ENCODE measurements at regions not wholly inside any gene's neighbourhood (a gene's known extent, or its start where the extent isn't known, plus 50 kb on each side); places are given as distances from the start of the nearest gene placed in this dataset.

GRCh38 chr1:185645162-185645640 is 89.0 kb upstream of the HMCN1 start:
- DNase-seq (ENCODE audit: low spot score) (no peak), ATAC-seq (no peak), FAIRE-seq (no peak)
- peak; percentile 6; the same call in 1 of the 2 replicates for TF ChIP-seq CEBPG (CRISPR knock-in tag; IDR thresholded peaks at IDR 0.05)
- TF ChIP-seq PHF8 (CRISPR knock-in tag; IDR thresholded peaks at IDR 0.05), result no peak
- peaks cover 15% of the 10 kb centered on the region for H3K9me3 ChIP-seq (ENCODE audit: low read length)
- peaks cover 46% of the 10 kb centered on the region for H3K4me1 ChIP-seq (ENCODE audit: insufficient read depth, low read length)
- ChIA-PET POLR2A (no interaction called here), CTCF (ENCODE audit: low intra/inter-chr PET ratio, low total read pairs) (no interaction called here)
- no peaks in the 10 kb centered on the region for H3K27me3 ChIP-seq (ENCODE audit: control insufficient read depth in 1 of 2, insufficient read depth in 2 of 2, low read length in 2 of 2)
- in situ Hi-C loops (cut with HindIII; ENCODE audit: extremely low pct_ligation_motif_present, low pct_unique_long_range_greater_than_20kb), result no loop called here
- H3K36me3 ChIP-seq (replicated peaks in 1 of 2; ENCODE audit: control insufficient read depth in 1 of 2, insufficient read depth in 2 of 2, low read length in 2 of 2), result no peaks in the 10 kb centered on the region
- intact Hi-C loops (cut with micrococcal nuclease; ENCODE audit: unreplicated experiment), result no loop called here
- H3K4me3 ChIP-seq (replicated peaks in 1 of 3; ENCODE audit: insufficient read depth in 1 of 3, low read depth in 2 of 3, low read length in 3 of 3), result no peak overlapping the region
- no TSS peak for BruUV-seq (replicated peaks)
- no peak overlapping the region for H3K4me2 ChIP-seq (ENCODE audit: low read depth, low read length)
- WGBS (ENCODE audit: low lambda C conversion rate), result 82% methylated on average over 2 of the region's 2 CpGs
- no peaks in the 10 kb centered on the region for H4K20me1 ChIP-seq (ENCODE audit: insufficient read depth, low read length)
- no peaks in the 10 kb centered on the region for H3K79me2 ChIP-seq (ENCODE audit: insufficient read depth, low read length)
- no peak overlapping the region for H3K9ac ChIP-seq (ENCODE audit: insufficient read depth, low read depth, low read length)
- H3K27ac ChIP-seq (ENCODE audit: extremely low read length, insufficient read depth, low read length), result no peak overlapping the region
- H2AFZ ChIP-seq (ENCODE audit: low read length), result no peak overlapping the region

- no peaks in the 10 kb centered on the region for H3K36me3 ChIP-seq (replicated peaks in 1 of 2; ENCODE audit: control insufficient read depth in 1 of 2, insufficient read depth in 2 of 2, low read length in 2 of 2)
- BruUV-seq (replicated peaks), result no TSS peak
- H3K27ac ChIP-seq (ENCODE audit: extremely low read length, insufficient read depth, low read length), result no peak overlapping the region
- DNase-seq (ENCODE audit: low spot score) (no peak), ATAC-seq (no peak), FAIRE-seq (no peak)
- no peaks in the 10 kb centered on the region for H4K20me1 ChIP-seq (ENCODE audit: insufficient read depth, low read length)
- no peaks in the 10 kb centered on the region for H3K79me2 ChIP-seq (ENCODE audit: insufficient read depth, low read length)
- no peak overlapping the region for H3K9ac ChIP-seq (ENCODE audit: insufficient read depth, low read depth, low read length)
- in situ Hi-C loops (cut with HindIII; ENCODE audit: extremely low pct_ligation_motif_present, low pct_unique_long_range_greater_than_20kb), result no loop called here
- H3K27me3 ChIP-seq (ENCODE audit: control insufficient read depth in 1 of 2, insufficient read depth in 2 of 2, low read length in 2 of 2), result no peaks in the 10 kb centered on the region
- H3K4me1 ChIP-seq (ENCODE audit: insufficient read depth, low read length), result peaks cover 39% of the 10 kb centered on the region
- H3K9me3 ChIP-seq (ENCODE audit: low read length), result peaks cover 14% of the 10 kb centered on the region
- no peak for TF ChIP-seq ZNF629 (CRISPR knock-in tag; conservative IDR thresholded peaks at IDR 0.05)
- no peak for TF ChIP-seq MLLT10 (CRISPR knock-in tag; IDR thresholded peaks at IDR 0.05)
- TF ChIP-seq HDAC6 (IDR thresholded peaks at IDR 0.05; ENCODE audit: low read depth, low read length), result no peak
- TF ChIP-seq SMAD1 (CRISPR knock-in tag; IDR thresholded peaks at IDR 0.05; ENCODE audit: borderline replicate concordance, low read depth), result no peak
- no peak for TF ChIP-seq NR1H2 (CRISPR knock-in tag; IDR thresholded peaks at IDR 0.05; ENCODE audit: borderline replicate concordance, low read depth)
- no peak for TF ChIP-seq DMTF1 (CRISPR knock-in tag; IDR thresholded peaks at IDR 0.05)
- no peak for TF ChIP-seq BCL3 (CRISPR knock-in tag; IDR thresholded peaks at IDR 0.05)
- 0 out of 2 replicates have a peak, but pooled peaks have one; percentile 26 for TF ChIP-seq FOSL2 (CRISPR knock-in tag; IDR thresholded peaks at IDR 0.05)
- TF ChIP-seq ZBTB46 (CRISPR knock-in tag; IDR thresholded peaks at IDR 0.05; ENCODE audit: borderline replicate concordance), result no peak
- 11% methylated on average over 1 of the region's 1 CpG for WGBS (ENCODE audit: low lambda C conversion rate)
- ChIA-PET CTCF (ENCODE audit: low intra/inter-chr PET ratio, low total read pairs) (no interaction called here), POLR2A (no interaction called here)
- no peak overlapping the region for H2AFZ ChIP-seq (ENCODE audit: low read length)
- intact Hi-C loops (cut with micrococcal nuclease; ENCODE audit: unreplicated experiment), result no loop called here
- no peak overlapping the region for H3K4me2 ChIP-seq (ENCODE audit: low read depth, low read length)
- H3K4me3 ChIP-seq (replicated peaks in 1 of 3; ENCODE audit: insufficient read depth in 1 of 3, low read depth in 2 of 3, low read length in 3 of 3), result no peak overlapping the region
Measured at GRCh38 chr1:185644531-185644930, 89.7 kb upstream of the HMCN1 start.
